Mucosa of descending colon (tissue), 3 donors: ENCODE measurements at regions not wholly inside any gene's neighbourhood (a gene's known extent, or its start where the extent isn't known, plus 50 kb on each side); places are given as distances from the start of the nearest gene placed in this dataset.

ENCODE experiments used
- ATAC-seq: fragments of 200-7000 bp; cut with Tn5 transposase; one replicate; pipeline ENCODE4 v1.9.1; 2020; ENCODE audit warnings: mild to moderate bottlenecking, moderate library complexity
- DNase-seq, 3 donors: peaks; one replicate each; pipeline ENCODE4 v3.0.0-alpha.2; 2020
- H3K36me3 ChIP-seq: fragments of 200-600 bp; one replicate; pipeline ENCODE4 v1.8.0; 2021; ENCODE audit warnings: low read depth, mild to moderate bottlenecking
- H3K4me1 ChIP-seq: fragments of 200-600 bp; one replicate; pipeline ENCODE4 v1.8.0; 2021; ENCODE audit warnings: low read depth, mild to moderate bottlenecking
- H3K4me3 ChIP-seq: fragments of 200-600 bp; one replicate; pipeline ENCODE4 v1.8.0; 2021; ENCODE audit warnings: mild to moderate bottlenecking
- H3K9me3 ChIP-seq: fragments of 200-600 bp; one replicate; pipeline ENCODE4 v1.8.0; 2021; ENCODE audit warnings: mild to moderate bottlenecking
- CTCF ChIP-seq: fragments of 200-600 bp; IDR thresholded peaks from one replicate; pipeline ENCODE4 v1.8.0; 2022; ENCODE audit warnings: antibody characterized with exemption, mild to moderate bottlenecking
- intact Hi-C, 2 donors: fragments of 100-400 bp; cut with DNase I in 1 of 2; cut with micrococcal nuclease in 1 of 2; formaldehyde crosslinking; loops; one replicate each; pipeline versions ENCODE4 v1.11.0 to v1.11.1; 2022; cut with DNase I, micrococcal nuclease
- donor health status: DM: no; HTN: no; CAD: no; lungs with moderate emphysema.
- donor health status: DM: no; HTN: no; CAD: no.
- donor health status: DM: no; HTN: yes; CAD: no.

DNA sequence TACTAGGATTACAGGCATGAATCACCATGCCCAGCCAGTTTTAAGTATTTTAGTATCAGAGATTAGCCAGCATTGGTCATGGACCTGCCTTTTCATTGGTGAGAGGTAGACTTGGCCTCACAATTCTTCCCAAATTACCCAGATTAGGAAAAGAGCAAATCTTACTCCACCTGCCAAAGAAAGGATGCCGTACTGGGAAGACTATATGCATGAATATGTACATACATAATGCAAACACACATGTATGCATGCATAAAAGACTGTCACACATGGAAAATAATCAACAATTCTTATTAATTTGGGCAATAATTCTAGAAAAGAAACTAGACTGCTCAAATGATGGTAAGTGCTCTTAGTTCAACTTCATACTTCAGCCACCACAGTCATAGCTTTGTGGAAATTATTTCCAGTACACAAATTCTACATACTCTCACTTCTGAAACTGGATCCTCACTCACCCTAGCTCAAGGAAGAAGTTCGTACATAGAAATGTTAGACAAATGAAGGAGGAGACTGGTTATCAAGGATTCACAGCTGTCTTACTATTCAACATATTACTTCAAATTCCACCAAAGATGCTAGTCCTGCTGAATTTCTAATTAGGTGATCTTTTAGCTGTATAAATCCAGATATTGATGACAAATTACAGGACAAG is 73.7 kb downstream of the MINAR2 start:
- ATAC-seq: no peak
- no peaks in the 10 kb centered on the region for H3K36me3 ChIP-seq
- intact Hi-C loops: no loop called here
- no peak overlapping the region for H3K4me3 ChIP-seq
- no peaks in the 10 kb centered on the region for H3K9me3 ChIP-seq
- no peaks in the 10 kb centered on the region for H3K4me1 ChIP-seq
- no peak for TF ChIP-seq CTCF
- no peak for DNase-seq

DNA sequence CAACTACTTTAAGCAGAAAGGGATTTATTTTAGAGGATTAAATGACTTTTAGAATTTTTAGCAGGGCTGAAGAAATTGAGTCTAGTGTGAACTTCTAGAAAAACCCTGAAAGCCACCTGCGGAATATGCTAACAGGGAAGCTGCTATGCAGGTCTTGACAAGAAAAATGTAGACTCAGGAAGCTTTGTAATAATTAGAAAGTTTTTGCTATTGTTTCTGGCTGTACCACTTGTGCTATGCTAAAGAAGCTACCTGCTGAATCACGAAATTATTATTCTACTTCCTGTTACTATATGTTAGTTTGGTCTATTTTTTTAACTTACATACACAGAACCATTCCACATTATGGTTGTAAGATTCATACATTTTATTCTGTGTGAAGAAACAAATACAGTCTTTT is 74.0 kb upstream of the CHSY3 start:
- Histone ChIP-seq H3K9me3 (no peaks in the 10 kb centered on the region), H3K4me3 (no peak overlapping the region), H3K36me3 (no peaks in the 10 kb centered on the region), H3K4me1 (no peaks in the 10 kb centered on the region)
- no peak for DNase-seq
- ATAC-seq: no peak
- intact Hi-C loops: no loop called here
- TF ChIP-seq CTCF: no peak

DNA sequence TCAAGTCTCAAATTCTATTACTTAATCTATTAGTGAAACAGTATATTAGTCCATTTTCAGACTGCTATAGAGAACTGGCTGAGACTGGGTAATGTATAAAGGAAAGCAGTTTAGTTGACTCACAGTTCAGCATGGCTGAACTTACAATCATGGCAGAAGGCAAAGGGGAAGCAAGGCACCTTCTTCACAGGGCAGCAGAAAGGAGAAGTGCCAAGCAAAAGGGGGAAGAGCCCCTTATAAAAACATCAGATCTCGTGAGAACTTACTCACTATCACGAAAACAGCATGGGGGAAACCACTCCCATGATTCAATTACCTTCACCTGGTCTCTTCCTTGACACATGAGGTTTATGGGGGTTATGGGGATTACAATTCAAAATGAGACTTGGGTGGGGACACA is 67.9 kb upstream of the CHSY3 start:
- no peak for TF ChIP-seq CTCF
- Histone ChIP-seq H3K9me3 (no peaks in the 10 kb centered on the region), H3K4me3 (no peak overlapping the region), H3K4me1 (no peaks in the 10 kb centered on the region), H3K36me3 (no peaks in the 10 kb centered on the region)
- no peak for DNase-seq
- ATAC-seq: no peak
- intact Hi-C loops: no loop called here

- H3K36me3 ChIP-seq: no peaks in the 10 kb centered on the region
- TF ChIP-seq CTCF: no peak
- no peak overlapping the region for H3K4me3 ChIP-seq
- H3K9me3 ChIP-seq: no peaks in the 10 kb centered on the region
- DNase-seq (no peak), ATAC-seq (no peak)
- no peaks in the 10 kb centered on the region for H3K4me1 ChIP-seq
- intact Hi-C loops: no loop called here
These were observed 59.5 kb upstream of the CHSY3 start for GRCh38 chr5:129844764-129845163.

DNA sequence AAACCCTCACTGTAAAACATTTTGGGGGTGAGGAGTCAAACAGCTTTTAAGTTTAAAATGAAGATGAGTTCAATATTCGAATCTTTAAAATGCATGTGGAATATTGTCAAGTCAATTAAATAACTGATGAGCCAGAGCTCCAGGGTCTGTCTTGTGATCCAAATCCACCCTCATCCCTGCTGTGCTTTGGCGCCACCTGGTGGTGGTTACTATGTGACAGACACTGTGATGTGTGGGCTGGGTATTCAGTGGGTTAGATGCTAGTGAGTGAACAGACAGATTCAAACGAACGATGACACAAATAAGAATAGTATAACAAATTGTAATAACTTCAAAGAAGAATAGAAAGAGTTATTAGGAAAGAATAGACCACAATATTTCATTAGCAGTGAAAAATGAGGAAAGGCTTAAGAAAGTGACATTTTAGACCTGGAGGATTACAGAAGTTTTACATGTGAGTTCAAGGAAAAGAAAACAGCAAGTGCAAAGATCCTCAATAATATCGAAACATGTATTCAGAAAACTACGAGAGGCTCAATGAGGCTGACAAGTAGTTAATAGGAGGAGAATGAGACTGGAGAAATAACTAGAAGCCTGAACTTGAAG is 51.4 kb upstream of the CHSY3 start:
- TF ChIP-seq CTCF: peak; percentile 77
- ATAC-seq (peak; percentile 71), DNase-seq (peak; percentile 50 to 85 (median 75))
- H3K4me1 ChIP-seq: no peaks in the 10 kb centered on the region
- intact Hi-C loops: no loop called here
- no peak overlapping the region for H3K4me3 ChIP-seq
- H3K9me3 ChIP-seq: no peaks in the 10 kb centered on the region
- H3K36me3 ChIP-seq: no peaks in the 10 kb centered on the region
